8988T (cell line): ENCODE measurements at regions not wholly inside any gene's neighbourhood (a gene's known extent, or its start where the extent isn't known, plus 50 kb on each side); places are given as distances from the start of the nearest gene placed in this dataset.

Experiments used
- DNase-seq: peaks from one replicate; pipeline ENCODE4 v3.0.0; 2011

DNA sequence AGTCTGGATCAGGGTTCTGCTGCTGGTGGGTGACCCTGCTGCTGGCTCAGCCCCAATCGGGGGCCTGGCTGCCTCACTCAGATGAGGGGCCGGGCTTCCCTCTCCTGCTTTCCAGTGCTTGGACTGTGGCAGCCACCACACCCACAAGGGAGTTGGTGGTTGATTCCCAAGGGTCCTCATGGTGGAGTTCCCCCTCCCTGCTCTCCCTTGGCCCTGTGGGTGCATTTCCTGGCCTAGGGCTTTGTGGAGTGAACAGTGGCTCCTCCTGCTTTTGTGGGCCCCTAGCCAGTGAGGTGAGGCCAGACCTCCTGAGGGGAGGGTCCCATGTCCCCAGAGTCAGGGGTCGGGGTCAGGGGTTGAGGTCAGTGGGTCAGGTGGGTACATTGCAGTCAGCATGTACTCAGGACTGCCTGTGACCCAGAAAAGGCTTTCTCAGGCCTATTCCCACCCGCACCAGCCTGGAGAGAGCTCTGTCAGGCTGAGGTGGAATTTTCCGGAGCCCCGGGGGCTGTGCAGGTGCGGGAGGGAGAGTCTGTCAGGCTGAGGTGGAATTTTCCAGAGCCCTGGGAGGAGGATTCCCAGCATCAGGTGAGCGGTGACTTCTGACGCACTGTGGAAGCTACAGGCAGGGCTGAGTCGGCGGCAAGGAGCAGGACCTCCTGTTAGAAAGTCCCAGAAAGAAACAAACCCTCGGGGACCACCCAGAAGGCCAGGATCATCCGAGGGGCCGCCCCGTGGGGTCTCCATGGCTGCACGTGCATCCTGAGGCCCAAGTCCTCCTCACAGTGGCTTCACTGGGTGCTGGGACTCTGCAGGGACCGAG, 94.4 kb upstream of the INSIG1 start:
- DNase-seq: no peak

DNA sequence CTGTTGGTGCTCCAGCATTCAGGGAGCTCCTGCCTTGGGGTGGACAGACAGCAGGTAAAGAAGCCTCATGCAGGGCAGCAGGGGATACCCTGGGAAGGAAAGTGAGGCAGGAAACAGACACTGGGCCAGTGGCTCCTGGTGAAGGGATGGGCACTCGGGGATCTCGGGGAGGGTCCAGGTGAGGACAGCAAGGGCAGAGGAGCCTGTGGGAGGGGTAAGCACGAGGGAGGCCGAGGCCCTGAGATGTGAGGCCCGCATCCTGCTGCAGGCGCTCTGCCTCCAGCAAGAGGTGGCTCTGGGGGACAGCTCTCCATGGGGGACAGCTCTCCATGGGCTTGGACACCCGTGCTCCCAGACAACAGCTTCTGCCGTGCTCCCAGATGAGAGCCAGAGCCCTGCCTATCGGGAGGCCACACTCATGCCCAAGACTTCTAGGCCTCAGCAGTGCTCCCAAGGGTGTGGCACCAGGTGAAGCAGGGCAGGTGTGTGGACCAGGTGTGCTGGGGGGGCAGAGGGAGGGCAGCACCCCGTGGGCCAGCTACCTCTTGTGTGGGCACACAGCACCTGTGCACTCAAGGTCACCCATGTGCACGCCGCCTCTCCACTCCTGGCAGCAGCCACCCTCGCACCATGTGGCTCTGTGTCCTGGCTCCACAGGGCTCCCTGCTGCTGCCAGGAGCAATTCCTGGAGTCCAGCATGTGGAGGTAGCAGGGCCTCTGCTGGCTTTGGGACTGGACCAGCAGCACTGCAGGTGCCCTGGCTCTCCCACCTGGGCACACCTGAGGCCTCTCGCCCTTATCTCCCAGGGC, 93.6 kb upstream of the INSIG1 start:
- no peak for DNase-seq

- DNase-seq: no peak
Observed at GRCh38 chr7:155204744-155205367, 92.8 kb upstream of the INSIG1 start.

DNA sequence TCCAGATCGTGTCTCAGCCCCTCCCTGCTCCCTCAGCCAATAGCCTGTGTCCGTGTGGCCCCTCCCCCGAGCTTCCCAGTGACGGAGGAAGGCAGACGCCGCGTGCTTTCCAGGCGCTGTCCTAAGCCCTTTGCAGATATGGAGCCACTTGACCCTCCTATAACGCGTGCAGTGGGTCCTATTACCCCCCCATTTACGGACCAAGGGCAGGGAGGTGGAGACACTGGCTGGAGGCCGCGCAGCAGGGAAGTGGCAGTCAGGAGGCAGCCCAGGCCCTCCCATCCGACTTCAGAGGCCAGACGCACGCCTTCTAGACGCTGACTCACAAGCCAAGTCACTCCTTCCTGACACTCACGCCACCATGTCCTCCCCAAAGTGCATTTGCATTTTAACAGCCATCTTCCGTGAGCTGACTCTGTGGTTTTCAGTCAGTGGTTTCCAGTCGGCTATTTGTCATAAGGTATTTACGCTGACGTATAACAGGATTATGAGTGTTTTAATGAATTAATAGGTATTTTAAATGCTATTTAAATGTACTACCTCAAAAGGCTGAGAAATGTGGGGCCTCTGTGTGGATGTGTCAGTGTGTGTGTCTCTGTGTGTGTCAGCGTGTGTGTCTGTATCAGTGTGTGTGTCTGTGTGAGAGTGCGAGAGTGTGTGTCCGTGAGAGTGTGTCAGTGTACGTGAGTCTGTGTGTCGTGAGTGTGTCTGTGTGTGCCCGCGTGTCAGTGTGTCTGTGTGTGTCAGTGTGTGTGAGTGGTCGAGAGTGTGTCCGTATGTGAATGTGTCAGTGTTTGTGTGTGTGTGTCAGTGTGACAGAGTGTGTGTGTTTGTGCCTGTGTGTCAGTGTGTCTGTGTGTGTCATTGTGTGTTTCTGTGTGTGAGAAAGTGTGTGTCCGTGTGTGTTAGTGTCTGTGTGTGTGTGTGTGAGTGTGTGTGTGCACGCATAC, 92.0 kb upstream of the INSIG1 start:
- peak; percentile 82 for DNase-seq

DNA sequence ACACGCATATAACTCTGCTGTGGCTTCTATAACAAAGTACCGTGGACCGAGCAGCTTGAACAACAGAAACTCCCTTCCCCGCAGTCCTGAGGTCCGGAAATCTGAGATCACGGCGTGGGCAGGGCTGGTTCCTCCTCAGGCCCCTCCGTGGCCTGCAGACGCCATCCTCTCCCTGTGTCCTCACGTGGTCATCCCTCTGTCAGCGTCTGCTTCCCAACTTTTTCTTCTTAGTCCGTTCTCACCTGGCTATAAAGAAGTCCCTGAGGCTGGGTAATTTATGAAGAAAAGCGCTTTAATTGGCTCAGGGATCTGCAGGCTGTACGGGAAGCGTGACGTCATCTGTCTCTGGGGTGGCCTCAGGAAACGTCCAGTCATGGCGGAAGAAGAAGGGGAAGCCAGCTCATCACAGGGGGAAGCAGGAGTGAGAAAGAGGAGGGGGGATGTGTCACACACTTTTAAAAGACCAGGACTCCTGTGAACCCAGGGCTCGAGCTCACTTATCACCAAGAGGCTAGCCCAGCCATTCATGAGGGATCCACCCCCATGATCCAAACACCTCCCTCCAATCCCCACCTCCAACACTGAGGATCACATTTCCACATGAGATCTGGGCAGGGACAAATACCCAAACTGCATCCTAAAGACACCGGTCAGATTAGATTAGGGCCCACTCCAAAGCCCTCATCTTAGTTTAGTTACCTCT, 91.2 kb upstream of the INSIG1 start:
- no peak for DNase-seq

DNA sequence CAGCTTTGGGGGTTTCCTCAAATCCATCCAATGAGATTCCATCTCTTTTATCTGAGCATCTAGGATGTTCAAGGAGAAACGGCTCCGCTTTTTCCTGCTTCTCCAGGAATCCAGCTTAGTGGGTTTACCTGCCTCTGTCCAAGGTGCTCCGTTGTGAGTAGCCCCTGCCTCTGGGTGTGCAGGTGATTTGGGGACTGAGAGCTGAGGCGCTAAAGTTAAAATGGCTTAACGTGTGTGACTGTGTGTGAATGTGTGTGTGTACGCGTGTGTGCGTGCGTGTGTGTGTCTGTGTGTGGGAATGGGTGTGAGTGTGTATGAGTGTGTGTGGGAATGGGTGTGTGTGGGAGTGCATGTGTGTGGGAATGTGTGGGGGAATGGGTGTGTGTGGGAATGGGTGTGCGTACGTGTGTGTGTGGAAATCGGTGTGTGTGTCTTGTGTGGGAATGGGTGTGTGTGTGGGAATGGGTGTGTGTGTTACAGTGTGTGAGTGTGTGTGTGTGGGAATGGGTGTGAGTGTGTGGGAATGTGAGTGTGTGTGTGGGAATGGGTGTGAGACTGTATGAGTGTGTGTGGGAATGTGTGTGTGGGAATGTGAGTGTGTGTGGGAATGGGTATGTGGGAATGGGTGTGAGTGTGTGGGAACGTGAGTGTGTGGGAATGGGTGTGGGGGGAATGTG, 90.2 kb upstream of the INSIG1 start:
- no peak for DNase-seq

DNA sequence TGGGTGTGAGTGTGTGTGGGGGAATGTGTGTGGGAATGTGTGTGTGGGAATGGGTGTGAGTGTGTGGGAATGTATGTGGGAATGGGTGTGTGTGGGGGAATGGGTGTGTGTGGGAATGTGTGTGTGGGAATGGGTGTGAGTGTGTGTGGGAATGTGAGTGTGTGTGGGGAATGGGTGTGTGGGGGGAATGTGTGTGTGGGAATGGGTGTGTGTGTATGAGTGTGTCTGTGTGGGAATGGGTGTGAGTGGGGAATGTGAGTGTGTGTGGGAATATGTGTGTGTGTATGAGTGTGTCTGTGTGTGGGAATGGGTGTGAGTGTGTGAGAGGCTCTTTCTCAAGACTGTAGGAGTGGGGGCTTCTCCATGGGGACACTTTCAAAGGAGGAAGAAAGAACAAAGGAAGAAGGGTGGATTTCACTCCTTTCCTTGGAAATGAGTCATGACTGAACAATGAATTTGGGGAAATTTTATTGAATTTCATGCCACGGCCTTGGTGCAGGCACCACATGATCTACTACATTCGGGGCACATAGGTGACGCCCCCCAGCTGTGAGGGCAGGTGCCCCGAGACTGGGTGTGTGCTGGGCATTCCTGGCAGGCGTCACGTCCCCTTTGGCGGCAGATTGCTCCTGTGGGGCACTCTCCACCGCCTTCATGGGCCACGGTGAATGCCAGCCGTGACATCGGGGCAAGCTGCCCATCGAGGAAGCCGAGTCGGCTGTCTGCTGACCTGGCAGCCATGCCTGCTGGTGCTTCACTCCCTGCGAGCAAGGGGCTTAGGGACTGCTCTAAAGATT, 88.8 kb upstream of the INSIG1 start:
- no peak for DNase-seq

DNA sequence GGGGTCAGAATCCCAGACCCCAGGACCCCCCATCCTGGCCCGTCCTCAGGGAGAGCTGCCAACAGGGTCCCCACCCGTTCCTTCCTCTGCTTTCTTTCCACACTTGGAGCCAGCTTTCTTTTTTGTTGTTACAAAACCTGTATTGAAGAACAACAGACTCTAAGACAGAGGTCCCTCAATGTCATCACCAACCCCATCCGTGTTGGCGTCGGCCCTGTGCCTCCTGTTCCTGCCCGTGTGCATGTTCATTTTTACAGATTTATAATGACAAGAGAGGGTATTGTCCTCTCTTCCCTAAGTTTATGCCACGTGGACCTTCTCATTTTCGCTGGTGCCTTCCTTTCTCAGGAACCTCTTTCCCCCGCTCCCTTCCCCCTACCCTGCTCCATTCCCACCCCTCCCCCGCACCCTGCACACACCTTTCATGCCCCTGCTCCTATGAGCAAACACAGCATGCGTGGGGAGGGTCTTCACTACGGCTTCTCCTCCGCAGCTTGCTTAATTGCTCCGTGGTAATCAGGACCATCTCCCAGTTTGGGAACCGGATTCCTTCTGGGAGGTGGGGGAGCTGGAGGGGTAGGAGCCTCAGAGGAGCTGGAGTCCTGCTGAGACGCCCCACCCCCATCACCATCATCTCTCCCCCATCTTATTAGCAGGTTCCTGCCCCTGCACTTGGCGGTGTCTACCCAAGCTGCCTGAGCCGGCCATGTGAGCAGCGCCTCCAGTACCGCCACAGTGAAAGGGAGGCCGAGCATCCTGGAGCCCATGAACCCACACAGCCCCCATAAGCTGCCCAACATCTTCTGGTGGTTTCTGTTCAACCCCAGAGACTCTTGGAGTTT, 88.0 kb upstream of the INSIG1 start:
- DNase-seq: no peak

GRCh38 chr7:155210356-155210755, 87.3 kb upstream of the INSIG1 start:
- DNase-seq: no peak

- no peak for DNase-seq
Observed at GRCh38 chr7:155211173-155211572, 86.5 kb upstream of the INSIG1 start.

DNA sequence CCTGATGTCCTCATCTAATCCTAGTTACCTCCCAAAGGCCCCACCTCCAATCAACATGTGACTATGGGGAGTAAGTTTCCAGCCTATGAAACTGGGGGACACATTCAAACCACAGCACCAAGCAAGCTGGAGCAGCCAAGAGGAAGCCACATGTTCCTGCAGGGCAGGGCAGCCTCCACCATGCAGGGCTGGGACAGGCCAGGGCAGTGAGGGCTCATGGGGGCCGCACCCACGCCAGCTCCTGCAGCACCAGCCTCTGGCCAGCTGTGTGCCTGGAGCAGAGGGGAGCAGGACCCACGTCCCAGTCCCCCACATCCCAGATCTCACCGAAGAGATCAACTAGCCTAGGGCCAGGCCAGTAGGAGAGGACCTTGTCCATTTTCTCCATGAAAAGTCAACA, 85.9 kb upstream of the INSIG1 start:
- no peak for DNase-seq

DNA sequence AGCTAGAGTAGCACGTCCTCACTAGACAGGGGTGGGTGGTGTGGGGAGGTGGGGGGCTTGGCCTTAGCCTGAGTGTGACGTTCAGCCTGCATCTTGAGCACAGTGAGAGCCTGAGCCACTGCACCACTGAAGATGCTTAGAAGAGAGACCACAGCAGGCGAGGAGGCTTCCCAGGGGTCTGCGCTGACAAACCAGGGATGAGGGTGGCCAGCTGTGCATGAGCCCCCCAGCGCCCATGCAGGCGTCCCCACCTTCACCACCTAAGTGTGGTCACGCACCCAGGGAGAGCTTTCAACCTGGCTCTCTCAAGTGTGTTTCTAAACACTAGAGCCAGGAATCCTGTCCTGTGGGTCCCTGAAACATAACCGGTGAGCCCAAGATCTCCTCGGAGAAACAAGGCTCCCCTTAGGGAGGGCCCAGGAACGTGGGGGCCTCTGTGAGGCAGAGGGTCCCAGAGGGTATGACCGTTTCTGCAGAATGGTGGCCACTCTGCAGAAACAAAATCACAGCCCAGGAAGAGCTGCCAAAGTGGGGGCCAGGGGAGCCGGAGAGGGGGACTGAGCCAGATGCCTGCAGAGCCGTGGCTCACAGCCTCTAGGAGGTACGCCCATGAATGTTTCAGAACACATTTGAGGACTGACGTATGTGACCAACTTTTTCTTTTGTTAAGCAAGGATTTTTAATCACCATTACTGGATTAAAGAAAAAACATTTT, 85.2 kb upstream of the INSIG1 start:
- no peak for DNase-seq

DNA sequence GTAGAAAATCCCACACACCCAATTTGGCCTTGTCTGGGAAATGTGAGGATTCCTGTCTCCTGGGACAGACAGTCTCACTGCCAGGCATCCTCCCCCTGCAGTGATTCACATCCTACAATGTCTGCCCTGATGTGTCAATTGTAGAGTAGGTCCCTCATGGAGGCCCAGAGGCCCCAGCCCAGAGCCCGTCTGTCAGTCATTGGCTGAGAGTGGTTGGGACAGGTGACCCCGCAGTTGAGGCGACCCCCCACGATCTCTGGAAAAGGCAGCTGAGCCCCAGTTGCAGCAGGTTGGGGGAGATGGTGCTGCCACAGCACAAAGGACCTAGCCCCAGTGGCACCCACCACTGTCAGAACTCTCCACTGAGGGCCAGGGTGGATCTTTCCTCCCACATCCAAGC, 84.3 kb upstream of the INSIG1 start:
- DNase-seq: no peak

DNA sequence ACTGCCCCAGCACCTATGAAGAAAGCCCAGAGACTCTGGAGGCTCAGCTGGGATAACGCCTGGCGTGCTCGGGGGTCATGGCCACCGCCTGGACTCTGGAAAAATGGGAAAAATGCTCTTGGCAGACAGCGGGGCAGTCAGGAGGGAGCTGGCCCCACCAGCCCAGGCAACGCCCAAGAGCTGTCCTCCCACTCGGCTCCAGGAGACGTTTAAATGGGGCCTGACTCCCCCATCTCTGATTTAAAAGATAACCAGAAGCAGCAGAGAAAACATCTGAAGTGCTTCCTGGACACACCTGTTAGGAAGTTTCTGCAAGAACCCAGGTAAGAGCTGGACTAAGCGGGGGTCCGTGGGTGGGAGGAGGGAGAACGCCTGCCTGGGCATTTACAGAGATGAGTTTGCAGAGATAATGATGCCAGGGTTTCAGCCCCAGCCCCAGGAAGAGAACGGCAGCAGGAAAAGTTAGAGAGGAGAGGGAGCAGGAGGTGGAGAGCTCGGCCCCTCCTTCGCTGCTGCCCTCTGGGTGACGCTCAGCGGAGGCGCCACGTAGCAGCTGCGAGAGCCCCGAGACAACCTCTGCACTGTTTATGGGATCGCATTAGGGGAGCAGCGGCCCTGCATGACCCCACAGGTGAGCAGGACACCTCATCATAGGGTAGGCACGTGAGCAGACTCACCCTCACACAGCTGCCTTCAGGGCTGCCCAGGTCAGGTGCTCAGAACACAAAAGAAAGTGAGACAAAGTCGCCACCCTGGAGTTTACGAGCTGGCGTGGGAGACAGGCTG, 83.5 kb upstream of the INSIG1 start:
- no peak for DNase-seq

GRCh38 chr7:155215576-155216325, 81.9 kb upstream of the INSIG1 start:
- DNase-seq: no peak

GRCh38 chr7:155216475-155217272, 81.0 kb upstream of the INSIG1 start:
- DNase-seq: no peak
